ENCODE measurements at regions not wholly inside any gene's neighbourhood (a gene's known extent, or its start where the extent isn't known, plus 50 kb on each side); places are given as distances from the start of the nearest gene placed in this dataset.
A peak's percentile ranks its signal among the peaks of the same experiment; 100 is the strongest.
"Not testable (repeated sequence)": the region's sequence is repeated elsewhere in the genome, so short reads cannot be mapped to it uniquely, and the experiment has no call there.

DNA sequence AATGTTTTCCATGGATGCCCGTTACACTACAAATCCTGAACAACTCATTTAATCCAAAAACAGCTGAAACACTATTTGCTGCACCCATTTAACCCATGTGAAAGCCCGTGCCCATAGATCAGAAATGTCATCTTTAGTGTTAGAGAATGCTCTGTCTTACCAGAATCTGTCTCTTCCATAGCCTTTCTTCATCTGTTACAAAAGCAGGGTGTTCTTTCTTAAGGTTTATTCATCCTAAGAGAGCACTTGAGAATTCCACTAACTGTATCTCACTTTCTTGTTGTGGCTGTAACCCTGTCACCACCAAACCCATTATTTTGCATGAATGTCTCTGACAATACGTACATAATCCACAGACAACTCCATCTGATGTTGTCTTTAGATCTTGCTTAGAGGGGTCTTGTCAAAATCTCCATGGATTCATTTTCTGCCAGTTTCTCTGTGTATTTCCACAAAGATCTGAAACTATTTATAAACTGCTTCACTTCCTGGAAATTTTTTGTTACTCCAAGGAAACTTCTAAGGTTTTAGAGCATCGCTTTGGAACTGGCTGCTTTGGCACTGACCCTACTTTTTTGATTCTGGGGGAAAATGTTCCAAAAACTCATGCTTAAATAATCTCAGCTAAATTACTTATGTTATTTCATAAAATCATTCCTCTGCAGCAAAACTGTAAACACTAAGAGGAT lies 167.8 kb upstream of the CCDC54 start:
- no peak for DNase-seq

DNA sequence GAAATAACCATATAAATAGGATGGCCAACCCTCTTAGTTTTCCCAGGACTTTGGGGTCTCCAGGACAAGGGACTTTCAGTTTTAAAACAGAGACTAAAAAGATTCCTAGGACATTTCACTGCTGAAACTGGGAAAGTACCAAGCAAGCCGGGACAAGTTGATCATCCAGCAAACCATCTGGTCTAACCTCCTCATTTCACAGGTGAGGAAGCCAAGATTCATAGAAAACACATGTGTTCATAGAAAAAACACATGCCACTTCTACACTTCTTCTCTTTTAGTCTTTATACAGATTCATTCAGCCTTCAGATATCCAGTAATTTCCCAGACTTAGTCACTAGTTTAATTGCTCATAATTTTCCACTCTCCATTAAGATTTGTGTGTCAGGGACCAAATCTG lies 165.6 kb upstream of the CCDC54 start:
- no peak for DNase-seq

DNA sequence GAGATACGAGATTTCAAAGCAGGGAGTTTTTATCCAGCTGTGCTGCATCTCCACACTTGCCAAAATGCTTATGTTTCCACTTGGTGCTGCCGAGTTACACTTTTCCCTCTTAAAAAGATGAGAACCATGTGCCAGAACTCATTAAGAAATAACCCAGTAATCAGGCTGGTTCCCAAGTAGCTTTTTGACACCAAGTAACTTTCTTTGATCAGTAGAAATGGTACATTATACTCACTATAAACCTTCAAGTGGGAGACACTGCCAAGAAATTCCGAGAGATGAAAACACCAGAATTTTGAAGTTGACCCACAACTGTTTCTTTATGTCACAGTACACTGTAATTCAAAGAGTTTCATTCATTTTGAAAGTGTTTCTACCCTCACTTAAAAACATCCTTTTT lies 164.6 kb upstream of the CCDC54 start:
- no peak for DNase-seq

DNA sequence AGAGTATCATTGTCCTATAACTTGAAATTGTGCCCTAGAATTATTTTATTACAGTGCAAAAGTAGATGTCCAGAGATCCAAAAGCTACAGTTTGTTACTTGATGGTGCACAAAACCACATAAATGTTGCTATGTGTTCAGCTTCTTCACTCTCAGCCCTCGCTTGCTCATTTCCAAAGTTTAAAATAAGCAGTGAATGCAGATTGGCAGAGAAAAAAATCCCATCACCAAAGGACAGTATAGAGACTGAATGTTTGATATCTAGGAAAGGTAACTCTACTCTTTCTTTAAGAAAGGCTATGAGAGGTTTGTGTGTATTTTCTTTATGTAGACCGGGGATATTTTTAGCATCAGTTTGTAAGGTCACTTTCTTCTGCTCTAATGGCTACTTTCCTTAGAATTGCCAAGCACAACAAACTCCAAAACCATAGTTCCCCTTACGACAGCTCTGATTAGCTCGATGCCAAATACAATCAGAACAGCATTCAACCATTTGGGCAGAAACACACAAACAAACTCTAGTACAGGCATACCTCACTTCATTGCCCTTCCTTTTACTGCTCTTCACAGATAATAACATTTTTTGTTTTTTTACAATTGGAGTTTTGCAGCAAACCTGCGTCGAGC lies 164.1 kb upstream of the CCDC54 start:
- no peak for DNase-seq

DNA sequence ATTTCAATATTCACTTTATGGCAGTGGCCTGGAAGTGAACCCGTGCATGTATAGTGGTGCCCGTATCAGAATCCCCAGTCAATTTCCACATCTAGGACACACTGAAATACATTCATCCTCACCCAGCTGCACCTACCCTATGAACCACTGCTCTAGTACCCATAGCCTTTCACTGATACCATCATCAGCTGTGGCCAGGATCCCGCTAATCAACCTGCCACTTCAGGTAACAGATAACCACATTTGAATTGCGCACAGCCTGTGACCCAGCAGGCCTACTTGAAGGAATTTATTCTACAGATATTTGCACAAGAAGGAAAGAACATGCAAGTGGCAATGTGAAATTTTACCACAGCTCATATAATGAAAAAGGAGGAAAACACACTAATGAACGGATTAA lies 161.0 kb upstream of the CCDC54 start:
- DNase-seq: no peak

DNA sequence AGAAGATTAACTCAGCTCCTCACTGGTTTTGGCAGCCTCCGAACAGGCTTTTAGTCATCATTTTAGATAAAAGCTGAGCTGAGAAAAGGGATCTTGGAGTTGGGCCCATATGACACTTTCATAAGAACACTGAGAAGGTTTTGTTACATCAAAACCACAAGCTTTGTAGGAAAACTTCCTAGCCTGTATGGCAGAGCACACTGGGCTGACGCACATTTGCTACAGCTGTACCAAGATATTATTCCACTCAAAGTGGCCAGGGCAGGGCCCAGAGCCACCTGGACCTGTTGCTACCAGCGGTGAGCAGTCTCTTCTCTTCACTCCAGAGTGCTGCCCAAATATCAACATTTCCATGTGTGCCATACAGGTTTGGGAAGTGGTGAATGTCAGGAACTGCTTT lies 160.5 kb upstream of the CCDC54 start:
- no peak for DNase-seq

DNA sequence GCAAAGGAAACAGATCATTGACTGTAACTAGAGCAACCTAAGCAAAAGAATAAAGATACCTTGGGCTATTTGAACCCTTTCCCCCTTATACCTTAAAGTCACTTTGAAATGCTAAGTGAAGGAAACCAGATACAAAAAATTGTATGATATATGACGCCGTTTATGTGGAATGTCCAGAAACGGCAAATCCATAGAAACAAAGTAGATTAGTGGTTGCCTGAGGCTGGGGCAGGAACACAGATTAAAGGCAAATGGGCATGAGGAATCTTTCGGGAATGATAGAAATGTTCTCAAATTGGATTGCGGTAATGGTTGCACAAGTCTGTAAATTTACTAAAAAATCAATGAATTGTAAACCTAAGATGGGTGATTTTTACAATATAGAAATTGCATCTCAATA lies 160.1 kb upstream of the CCDC54 start:
- DNase-seq: no peak

DNA sequence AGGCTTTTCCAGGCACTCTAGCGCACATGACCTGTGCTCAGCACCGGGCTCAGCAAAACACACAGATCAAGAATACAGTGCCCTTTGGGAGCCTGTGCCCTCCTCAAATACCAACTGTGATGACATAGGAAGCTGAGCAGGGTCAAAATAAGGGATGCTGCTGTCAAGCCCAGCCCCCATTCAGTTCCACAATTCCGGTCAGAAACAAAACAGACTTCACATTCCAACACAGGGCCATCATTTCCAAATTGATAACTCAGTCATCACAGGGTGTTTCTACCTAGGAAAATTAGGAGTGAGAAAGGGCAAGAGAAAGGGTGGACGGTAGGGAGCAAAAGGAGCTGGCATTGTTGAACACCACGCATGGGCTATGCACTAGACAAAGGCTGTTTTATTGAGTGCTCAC lies 158.4 kb upstream of the CCDC54 start:
- DNase-seq: no peak

DNA sequence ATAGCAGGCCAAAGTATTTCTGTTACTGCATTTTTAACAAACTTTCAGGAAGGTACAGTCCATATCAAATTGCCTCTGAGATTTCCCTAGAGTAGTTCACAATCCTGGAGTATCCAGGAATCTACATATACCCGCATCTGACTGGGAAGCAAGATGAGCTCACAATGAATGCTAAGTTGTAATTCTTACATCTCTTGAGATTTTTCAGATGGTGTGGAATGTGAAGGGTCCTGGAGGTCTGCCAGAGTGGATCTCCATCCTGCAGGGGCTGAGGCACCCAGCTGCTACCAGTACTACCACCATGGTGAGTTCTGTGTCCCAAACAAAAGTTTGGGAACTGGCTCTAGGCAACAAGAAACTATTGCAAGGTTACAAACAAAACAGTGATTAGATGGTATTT lies 156.7 kb upstream of the CCDC54 start:
- no peak for DNase-seq

DNA sequence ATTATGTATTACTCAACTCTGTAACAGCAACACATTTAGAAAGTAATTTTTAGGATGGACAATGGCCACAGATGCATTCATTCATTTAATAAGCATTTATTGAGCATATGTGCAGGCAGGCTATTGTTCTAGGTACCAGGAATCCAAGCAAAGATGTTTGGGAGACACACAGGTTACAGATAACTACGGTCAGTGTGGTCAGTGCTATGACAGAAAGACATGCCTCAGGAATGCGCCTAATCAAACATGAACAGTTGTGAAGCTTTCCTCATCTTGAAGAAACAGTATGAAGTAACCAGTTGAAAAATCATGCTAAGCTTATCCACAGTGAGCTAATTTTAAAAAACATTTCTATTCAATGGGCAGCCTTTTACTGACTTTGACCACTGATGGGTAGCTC lies 155.4 kb upstream of the CCDC54 start:
- no peak for DNase-seq

DNA sequence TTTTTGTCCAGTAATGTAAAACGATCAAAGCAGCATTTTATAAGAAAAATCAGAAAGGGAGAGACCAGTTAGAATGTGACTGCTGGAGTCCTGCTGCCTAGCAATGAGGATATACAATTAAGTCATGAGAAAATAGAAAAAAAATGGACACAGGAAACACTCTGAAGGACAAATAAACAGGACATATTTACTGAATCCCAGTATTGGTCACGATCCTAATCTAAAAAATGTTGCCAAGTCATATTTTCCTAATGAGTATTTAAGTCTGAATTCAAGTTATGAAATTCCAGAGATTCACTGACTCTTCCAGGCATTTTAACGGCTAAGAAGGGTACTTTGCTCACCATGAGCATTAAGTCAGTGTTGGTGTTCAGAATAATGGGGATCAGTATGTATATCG lies 154.3 kb upstream of the CCDC54 start:
- no peak for DNase-seq

DNA sequence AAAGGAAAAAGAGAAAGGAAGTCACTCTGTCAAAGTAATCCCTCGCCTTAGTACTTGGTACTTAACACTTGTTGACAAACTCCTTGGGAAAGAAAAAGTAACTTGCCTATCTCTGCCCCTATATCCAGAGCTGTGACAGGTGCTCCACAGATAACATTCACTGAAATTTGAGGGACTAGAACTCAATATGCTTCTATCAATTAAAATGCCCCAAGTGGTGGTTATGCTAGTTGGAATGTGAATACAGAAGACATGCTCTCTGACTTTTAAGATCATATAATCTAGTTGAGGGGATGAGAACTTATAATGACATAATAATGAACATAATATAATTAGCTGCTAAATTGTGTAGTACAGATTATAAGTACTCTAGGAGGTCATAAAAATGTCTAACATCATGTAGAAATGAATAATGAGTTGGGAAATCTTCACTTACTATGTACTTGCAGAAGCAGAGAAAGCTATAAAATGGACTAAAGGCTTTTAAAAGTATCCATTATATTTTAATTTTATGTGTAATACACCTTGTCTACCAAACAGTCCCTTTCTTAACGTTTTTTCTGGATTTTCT lies 153.1 kb upstream of the CCDC54 start:
- DNase-seq: no peak

DNA sequence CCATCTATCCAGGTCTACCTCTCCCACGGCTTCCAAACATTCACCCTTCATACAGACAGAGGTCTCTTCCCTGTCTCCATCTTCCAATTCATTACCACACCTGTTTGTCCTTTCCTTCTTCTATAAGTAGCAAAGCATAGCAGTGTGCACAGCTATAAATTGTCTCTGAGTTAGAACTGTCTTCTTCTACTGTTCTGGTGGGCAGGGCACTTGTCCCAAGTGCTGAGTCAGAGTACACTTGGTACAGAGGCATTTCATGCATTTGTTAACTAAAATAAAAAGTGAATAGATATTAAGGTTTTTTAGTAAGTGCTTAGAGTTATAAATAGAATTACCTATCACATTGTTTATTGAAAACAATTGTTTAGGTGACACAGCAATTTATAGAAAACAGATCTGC lies 150.1 kb upstream of the CCDC54 start:
- DNase-seq: no peak

DNA sequence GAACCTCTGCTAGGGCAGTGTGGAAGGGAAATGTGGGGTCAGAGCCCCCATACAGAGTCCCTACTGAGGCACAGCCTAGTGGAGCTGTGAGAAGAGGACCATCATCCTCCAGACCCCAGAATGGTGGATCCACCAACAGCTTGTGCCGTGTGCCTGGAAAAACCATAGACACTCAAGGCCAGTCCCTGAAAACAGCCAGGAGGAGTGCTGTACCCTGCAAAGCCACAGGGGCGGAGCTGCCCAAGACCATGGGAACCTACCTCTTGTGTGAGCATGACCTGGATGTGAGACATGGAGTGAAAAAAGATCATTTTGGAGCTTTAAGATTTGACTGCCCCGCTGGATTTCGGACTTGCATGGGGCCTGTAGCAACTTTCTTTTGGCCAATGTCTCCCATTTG lies 143.4 kb upstream of the CCDC54 start:
- DNase-seq: not testable (repeated sequence)

DNA sequence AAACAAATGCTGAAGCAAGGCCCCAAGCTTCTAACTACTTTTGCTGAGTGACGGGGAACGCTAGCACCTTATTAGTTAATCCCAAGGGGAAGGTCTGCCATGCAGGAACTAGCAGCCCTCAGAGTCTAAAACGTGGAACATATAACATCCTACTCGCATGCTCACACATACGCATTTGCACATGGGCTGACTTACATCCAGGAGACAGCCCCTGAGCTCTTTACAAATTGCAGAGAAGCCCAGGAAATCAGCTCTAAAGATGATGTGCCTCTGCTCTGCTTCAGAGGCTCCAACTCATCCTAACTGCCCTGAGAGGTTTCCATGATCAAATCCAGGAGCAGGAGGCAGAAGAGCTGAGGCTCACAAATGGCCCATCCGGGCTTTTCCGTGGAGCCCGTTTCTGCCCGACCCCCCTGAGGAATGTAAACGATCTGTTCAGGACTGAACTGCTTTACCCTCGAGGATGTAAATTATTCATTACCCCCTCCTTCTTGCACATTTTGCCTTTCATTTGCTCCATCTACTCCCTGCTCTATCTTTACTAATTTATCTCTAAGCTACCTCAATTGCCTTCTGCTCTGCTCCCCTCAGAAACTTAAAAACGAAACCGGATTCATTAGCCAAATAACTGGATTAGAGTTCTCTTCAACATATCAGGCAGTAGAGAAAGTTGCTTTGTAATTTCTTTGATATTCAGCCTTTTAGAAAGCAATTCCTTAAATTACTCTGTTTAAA lies 141.9 kb upstream of the CCDC54 start:
- DNase-seq: no peak

DNA sequence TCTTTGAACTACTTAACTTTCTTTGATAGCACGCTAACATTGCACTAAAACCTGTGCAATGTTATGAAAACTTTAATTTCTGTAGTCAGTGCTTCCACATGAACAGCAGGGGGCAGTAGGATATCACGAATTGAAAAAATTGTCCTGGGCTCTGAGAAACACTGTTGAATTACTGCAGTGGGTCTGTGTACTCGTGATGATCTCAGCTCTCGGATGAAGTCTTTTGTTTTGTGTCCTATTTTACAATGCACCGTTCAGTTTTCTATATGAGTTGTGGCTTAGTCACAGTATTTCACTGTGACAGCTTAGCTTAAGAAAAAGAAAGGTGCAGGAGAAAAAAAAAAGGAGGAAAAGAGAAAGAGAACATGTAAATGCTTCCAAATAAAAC lies 141.3 kb upstream of the CCDC54 start:
- DNase-seq: peak; percentile 51

DNA sequence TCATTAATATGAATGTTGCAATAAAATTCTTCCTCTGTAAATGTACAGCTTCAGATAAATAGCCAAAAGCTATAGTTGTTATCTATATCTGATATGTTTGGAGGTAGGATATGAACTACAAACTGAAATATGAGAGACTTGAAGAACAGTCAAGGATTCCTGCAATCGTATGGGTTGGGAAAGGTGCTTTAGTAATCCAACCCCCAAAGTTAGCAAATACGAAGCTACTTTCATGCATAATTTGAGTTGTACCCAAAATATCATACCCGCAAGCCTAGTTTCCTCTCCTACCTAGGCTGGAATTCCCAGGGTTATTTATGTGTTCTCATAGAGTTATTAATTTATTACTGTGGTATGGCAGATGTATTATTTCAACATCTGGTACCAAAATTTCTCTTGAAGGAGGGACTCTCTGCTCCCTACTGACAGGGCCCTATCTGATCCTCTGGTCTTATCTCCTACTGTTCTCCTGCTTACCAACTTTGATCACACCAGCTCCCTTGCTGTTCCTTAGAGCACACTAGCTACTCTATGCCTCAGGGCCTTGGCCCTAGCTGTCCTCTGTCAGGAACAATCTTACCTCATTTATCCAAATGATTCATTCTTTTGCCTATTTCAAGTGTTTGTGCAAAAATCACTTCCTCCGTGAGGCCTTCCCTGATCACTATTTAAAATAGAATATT lies 140.4 kb upstream of the CCDC54 start:
- DNase-seq: no peak

DNA sequence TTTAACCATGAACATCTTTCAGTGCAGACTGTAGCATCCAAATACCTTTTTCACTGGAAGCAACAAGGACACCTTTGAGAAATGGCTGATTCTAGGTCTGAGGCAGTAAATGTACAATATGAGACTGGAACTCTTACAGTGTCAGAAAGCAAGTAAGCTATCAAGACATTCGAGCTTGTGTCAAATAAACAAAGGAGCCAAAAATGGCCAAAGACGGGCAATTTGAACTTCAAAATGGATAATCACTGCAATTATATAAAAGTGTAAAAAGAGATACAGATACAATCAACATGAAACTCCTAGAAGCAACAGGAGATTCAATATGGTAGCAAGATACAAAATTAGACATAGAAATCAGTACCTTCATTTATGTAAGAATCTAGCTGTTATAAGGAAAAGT lies 138.5 kb upstream of the CCDC54 start:
- no peak for DNase-seq

DNA sequence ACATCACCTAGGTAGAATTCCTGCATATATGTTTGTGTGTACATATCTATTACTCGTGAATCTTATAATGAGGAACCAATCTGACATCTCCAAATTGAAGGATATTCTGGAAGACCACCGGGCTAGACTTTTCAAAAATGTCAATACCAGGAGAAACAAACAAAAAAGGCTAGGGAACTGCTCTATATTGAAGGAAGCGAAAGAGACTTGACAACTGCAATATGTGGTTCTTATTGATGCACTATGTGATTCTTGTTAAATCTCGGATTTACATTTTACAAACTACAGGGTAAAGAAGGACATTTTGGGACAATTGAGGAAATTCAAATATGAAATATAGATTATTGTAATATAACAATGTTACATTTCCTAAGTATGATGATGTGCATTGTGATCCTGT lies 137.5 kb upstream of the CCDC54 start:
- DNase-seq: no peak

DNA sequence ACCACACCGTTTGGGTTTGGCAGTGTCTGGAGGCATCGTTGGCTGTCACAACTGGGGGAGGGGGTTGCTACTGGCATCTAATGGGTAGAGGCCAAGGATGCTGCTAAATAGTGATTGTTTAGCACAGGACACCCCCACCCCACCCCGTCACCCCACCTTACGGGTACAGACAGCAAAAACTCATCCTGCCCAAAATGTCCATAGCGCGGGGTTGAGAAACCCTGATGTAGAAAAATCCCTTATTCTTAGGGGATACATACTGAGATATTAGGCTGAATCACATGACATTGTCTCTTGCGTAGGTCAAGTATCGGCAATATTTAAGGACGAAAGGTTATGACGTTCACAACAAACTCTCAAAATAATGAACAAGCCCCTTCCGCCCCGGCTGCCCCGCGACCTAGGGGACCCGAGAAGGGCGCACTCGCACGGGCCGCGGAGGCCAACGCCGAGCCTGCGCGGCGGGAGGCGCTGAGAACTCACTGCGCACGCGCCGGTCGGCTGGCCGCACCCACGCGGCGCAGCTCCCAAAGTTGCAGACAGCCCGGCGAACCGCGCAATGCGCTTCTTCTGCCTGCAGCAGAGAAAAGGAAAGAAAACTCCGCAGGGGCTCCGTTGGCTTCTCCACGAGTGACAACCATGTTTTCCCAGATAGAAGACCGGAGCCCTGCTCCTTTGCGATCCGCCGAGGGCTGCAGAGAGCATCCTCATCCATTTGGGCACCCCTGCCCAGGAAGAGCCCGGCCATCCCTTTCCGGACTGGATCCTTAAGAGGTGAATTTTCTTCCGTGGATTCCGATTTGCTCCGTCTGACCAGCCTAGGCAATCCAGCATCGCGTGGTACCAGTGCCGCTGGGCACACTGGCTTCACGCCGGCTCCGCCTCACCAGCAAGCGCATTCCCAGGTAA lies 136.8 kb upstream of the CCDC54 start:
- DNase-seq: peak; percentile 46

DNA sequence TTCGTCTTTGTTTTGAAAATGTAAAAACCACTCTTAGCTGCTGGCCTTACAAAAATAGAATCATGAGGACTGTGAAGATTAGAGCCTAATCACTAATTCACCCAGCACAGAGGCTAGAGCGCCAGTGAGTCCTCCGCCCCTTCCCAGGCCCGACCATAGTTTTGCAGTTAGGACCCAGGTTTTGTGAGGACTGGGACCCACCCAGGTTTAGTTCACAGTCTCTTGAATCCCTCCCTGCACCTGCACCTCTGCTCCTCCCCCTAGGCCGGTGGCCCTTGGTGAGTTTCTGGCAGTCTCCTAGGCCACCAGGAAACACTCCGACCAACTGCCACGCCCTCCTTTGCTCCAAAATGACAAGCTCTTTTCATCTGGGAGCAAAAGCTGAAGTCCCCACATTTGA lies 136.0 kb upstream of the CCDC54 start:
- no peak for DNase-seq

DNA sequence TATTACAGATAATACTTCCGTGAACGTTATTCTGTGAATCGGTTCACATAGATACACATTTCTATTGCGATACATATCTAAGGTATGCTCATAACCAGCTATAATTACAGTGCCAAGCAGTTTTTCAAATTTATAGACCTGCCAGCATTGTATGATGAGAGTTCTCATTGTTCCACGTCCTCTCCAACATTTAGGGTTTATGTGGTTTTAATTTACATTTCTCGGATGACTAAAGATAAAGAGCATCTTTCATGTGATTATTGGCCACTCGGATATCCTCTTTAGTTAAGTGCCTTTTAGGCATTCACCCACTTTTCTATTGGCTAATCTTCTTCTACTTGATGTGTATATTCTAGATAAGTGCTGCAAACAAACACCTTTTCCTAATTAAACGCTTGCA lies 134.7 kb upstream of the CCDC54 start:
- no peak for DNase-seq

Measured in MV-4-11 (cell line).